GM12872 (cell line): ENCODE measurements at regions not wholly inside any gene's neighbourhood (a gene's known extent, or its start where the extent isn't known, plus 50 kb on each side); places are given as distances from the start of the nearest gene placed in this dataset.

ENCODE experiments used
- TF ChIP-seq, protein P1 (sequence below): IDR thresholded peaks from 3 replicates; pipeline ENCODE4 v1.5.1; 2011; ENCODE audit warnings: low read depth, mild to moderate bottlenecking, low read length, moderate library complexity; ENCODE audit not compliant: insufficient read depth

DNA sequence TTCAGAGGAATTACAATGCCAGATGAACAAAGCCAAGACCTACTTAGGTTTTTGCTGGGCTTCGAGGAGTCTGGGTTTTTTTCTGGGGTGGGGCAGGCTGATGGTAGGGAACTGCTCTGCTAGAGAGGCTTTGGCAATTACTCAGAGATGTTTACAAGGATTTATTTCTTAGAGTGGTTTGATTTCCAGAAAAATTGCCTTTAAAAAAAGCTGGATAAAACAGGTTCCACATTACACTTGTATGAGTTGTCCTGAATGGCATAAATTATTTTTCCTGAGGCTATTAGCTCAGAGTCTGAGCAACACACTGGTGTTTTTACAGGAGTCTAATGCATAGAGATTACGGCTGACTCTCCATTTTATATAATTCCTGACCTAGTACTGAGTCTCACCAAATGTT is 118.5 kb upstream of the FRMD6 start:
- TF ChIP-seq, protein P1, sequence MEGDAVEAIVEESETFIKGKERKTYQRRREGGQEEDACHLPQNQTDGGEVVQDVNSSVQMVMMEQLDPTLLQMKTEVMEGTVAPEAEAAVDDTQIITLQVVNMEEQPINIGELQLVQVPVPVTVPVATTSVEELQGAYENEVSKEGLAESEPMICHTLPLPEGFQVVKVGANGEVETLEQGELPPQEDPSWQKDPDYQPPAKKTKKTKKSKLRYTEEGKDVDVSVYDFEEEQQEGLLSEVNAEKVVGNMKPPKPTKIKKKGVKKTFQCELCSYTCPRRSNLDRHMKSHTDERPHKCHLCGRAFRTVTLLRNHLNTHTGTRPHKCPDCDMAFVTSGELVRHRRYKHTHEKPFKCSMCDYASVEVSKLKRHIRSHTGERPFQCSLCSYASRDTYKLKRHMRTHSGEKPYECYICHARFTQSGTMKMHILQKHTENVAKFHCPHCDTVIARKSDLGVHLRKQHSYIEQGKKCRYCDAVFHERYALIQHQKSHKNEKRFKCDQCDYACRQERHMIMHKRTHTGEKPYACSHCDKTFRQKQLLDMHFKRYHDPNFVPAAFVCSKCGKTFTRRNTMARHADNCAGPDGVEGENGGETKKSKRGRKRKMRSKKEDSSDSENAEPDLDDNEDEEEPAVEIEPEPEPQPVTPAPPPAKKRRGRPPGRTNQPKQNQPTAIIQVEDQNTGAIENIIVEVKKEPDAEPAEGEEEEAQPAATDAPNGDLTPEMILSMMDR: no peak

DNA sequence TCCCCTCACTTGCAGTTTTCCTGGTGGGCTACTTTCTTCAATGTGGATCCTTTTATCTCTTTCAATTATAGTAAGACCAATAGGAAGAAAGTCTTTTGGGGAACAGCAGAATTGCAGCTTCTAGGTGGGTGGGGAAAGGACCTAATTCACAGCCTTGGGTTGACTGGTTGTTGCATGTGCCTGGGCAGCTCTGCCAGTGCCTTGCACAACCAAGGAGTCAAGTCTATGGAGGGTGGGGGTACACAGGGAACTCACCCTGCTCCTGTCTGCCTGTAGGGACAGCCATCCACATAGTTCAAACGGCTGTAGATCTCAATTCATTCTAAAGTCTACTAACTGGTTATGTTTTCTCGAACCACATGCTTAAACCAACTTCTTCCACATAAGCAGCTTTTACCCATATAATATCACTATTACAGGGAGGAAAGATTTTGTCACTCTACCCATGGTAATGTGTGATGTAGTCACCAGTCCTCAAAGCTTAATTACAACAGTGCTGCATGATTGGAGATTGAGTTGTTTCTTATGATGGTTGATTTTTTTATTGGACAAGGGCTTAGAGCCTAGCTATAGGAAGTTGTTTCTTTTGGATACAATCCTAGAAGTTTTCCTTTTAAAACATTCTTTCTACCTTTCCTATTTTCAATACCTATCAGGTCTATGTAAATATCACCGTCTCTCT is 117.7 kb upstream of the FRMD6 start:
- TF ChIP-seq, protein P1: no peak

DNA sequence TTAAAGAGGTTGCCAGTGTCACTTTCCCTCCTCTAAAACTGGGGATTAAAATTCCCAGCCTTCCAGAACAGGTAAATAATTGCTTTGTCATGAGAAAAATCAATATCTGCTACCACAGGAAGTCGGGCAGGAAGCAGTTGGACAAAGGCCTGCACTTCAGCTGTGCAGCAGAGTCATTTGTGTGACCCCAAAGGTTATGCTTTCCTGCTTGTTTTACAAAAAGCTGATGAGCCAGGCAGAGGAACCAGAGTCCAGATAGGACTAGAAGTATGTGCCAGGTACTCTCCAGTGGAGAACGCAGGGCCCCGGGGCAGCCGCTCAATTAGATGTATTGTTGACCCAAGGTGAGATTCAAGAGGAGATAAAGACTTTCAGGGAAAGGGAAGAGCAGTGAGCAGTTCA is 117.1 kb upstream of the FRMD6 start:
- TF ChIP-seq, protein P1: no peak

DNA sequence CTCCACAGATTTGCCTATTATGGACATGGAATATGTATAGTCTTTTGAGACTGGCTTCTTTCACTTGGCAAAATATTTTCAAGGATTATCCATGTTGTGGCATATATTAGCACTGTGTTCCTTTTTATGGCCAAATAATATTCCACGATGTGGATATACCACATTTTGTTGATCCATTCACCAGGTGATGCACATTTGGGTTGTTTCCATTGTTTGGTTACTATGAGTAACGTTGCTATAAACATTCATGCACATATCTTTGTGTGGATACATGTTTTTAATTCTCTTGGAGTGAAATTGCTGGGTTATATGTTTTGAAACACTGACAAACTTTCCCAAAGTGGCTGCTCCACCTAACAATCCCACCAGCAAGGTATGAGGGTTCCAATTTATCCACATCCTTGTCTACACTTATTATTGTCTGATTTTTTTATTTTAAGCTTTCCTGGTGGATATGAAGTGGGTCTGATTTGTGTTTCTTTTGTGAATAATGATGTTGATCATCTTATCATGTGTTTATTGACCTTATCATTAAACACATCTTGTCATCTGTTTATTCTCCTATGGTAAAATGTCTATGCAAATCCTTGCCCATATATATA is 116.2 kb upstream of the FRMD6 start:
- TF ChIP-seq, protein P1: no peak

DNA sequence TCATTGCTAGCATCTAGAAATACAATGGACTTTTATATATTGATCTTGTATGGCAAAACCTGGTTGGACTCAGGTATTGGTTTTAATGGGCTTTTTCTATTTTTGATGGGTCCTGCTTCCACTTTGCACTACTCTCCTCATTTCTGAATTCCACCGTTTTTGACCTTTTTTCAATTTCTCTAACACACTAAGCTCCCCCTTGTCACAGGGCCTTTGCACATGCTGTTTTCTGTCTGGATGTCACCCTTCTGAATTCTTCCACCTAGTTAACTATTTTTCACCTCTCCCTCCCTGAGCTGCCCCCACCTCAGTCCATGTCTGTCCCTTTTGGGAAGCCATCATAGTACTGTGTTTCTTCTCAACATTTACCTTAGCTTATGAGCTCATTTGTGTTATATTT is 112.7 kb upstream of the FRMD6 start:
- TF ChIP-seq, protein P1: no peak

DNA sequence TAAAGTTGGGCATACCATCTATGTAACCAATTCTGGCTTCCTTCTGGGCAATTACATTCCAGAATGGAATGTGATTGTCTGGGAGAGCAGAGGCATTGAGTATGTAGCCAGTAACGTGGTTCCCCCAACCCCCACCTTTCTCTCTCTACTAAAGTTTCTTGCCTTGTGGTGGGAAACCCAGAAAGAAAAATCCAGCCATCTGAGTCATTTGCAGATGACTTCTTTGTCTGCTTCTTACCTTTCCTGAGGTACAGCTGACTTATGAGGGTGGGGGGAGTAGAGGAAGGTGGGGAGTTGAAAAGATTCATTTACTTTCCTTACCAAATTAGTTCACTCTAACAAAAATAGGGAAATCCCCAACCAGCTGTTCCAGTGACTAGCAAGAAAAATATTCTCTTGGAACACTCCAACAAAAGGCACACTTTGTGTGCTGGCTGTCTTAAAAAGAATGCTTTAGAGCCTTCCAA is 112.1 kb upstream of the FRMD6 start:
- TF ChIP-seq, protein P1: no peak

DNA sequence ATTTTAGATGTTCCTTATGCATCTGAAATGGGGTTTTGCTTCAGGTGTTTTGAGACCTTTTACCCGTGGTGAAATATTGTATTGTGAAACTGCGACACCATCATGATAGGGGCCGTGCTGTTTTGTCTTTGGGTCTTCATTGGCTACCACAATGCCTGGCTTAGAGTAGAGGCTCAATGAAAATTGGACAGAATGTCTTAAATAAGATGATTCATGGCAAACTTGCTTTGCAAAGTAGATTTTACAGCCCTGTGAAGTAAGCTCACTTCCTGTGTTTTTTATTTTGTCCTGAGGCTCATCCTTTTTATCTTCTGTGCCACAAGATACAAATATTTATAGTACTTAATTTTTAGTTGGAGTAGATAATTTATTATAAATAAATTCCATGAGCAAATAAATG is 111.3 kb upstream of the FRMD6 start:
- TF ChIP-seq, protein P1: no peak
